HEK293 (cell line): ENCODE measurements at regions not wholly inside any gene's neighbourhood (a gene's known extent, or its start where the extent isn't known, plus 50 kb on each side); places are given as distances from the start of the nearest gene placed in this dataset.

Experiments used
- BCL11A ChIP-seq: fragments of 450-650 bp; formaldehyde crosslinking; IDR thresholded peaks from 2 replicates; pipeline ENCODE4 v1.5.1; 2016; ENCODE audit warnings: low read depth, missing biosample characterization, missing genetic modification characterization
- EGR2 ChIP-seq: fragments of 450-650 bp; formaldehyde crosslinking; IDR thresholded peaks from 2 replicates; pipeline ENCODE4 v1.5.1; 2016; ENCODE audit warnings: low read depth, missing biosample characterization, missing genetic modification characterization
- OSR2 ChIP-seq: fragments of 450-650 bp; formaldehyde crosslinking; IDR thresholded peaks from 2 replicates; pipeline ENCODE4 v1.5.1; 2016; ENCODE audit warnings: missing biosample characterization, missing genetic modification characterization
- PRDM1 ChIP-seq: fragments of 450-650 bp; formaldehyde crosslinking; IDR thresholded peaks from 2 replicates; pipeline ENCODE4; 2016; ENCODE audit warnings: missing biosample characterization, missing genetic modification characterization
- SP7 ChIP-seq: fragments of 450-650 bp; formaldehyde crosslinking; IDR thresholded peaks from 2 replicates; pipeline ENCODE4 v1.5.1; 2016; ENCODE audit warnings: missing biosample characterization, missing genetic modification characterization
- YY1 ChIP-seq: fragments of 450-650 bp; formaldehyde crosslinking; IDR thresholded peaks from 2 replicates; pipeline ENCODE4 v1.5.1; 2018; ENCODE audit warnings: missing biosample characterization, missing genetic modification characterization
- ZBTB17 ChIP-seq: fragments of 450-650 bp; formaldehyde crosslinking; IDR thresholded peaks from 2 replicates; pipeline ENCODE4 v1.5.1; 2016; ENCODE audit warnings: missing biosample characterization, missing genetic modification characterization
- ZIC2 ChIP-seq: fragments of 450-650 bp; formaldehyde crosslinking; IDR thresholded peaks from 2 replicates; pipeline ENCODE4 v1.5.1; 2016; ENCODE audit warnings: missing biosample characterization, missing genetic modification characterization
- ZNF10 ChIP-seq: fragments of 450-650 bp; formaldehyde crosslinking; IDR thresholded peaks from 2 replicates; pipeline ENCODE4 v1.5.1; 2017; ENCODE audit warnings: missing biosample characterization, missing genetic modification characterization
- ZNF114 ChIP-seq: fragments of 450-650 bp; formaldehyde crosslinking; IDR thresholded peaks from 2 replicates; pipeline ENCODE4 v1.5.0; 2017; ENCODE audit warnings: missing biosample characterization, missing genetic modification characterization
- ZNF132 ChIP-seq: fragments of 450-650 bp; formaldehyde crosslinking; IDR thresholded peaks from 2 replicates; pipeline ENCODE4 v1.5.1; 2017; ENCODE audit warnings: missing biosample characterization, missing genetic modification characterization, borderline replicate concordance
- ZNF155 ChIP-seq: fragments of 450-650 bp; formaldehyde crosslinking; IDR thresholded peaks from 2 replicates; pipeline ENCODE4 v1.5.1; 2016; ENCODE audit warnings: missing biosample characterization, missing genetic modification characterization
- ZNF248 ChIP-seq: fragments of 450-650 bp; formaldehyde crosslinking; IDR thresholded peaks from 2 replicates; pipeline ENCODE4 v1.5.1; 2017; ENCODE audit warnings: missing biosample characterization, missing genetic modification characterization
- ZNF354C ChIP-seq: fragments of 450-650 bp; formaldehyde crosslinking; IDR thresholded peaks from 2 replicates; pipeline ENCODE4 v1.5.1; 2016; ENCODE audit warnings: missing biosample characterization, missing genetic modification characterization, low read depth, borderline replicate concordance
- ZNF501 ChIP-seq: fragments of 450-650 bp; formaldehyde crosslinking; IDR thresholded peaks from 2 replicates; pipeline ENCODE4 v1.5.1; 2016; ENCODE audit warnings: missing biosample characterization, missing genetic modification characterization
- ZNF664 ChIP-seq: fragments of 450-650 bp; formaldehyde crosslinking; IDR thresholded peaks from 2 replicates; pipeline ENCODE4 v1.5.1; 2016; ENCODE audit warnings: missing biosample characterization, missing genetic modification characterization
- ZNF670 ChIP-seq: fragments of 450-650 bp; formaldehyde crosslinking; IDR thresholded peaks from 2 replicates; pipeline ENCODE4 v1.5.1; 2016; ENCODE audit warnings: missing biosample characterization, missing genetic modification characterization, low read depth
- ZNF677 ChIP-seq: fragments of 450-650 bp; IDR thresholded peaks from 2 replicates; pipeline ENCODE4 v1.5.0; 2018; ENCODE audit warnings: missing biosample characterization, mild to moderate bottlenecking, missing genetic modification characterization, moderate library complexity
- ZNF747 ChIP-seq: fragments of 450-650 bp; formaldehyde crosslinking; IDR thresholded peaks from 2 replicates; pipeline ENCODE4 v1.5.1; 2016; ENCODE audit warnings: missing biosample characterization, missing genetic modification characterization
- ZSCAN16 ChIP-seq: fragments of 450-650 bp; formaldehyde crosslinking; IDR thresholded peaks from 2 replicates; pipeline ENCODE4 v1.5.1; 2016; ENCODE audit warnings: missing biosample characterization, missing genetic modification characterization
- TF ChIP-seq, protein P1 (sequence below): fragments of 450-650 bp; formaldehyde crosslinking; IDR thresholded peaks from 2 replicates; pipeline ENCODE4 v1.5.1; 2016; ENCODE audit warnings: missing biosample characterization, missing genetic modification characterization
- TF ChIP-seq, protein P2 (sequence below): fragments of 450-650 bp; formaldehyde crosslinking; IDR thresholded peaks from 2 replicates; pipeline ENCODE4 v1.5.1; 2017; ENCODE audit warnings: missing biosample characterization, missing genetic modification characterization
- TF ChIP-seq, protein P3 (sequence below): fragments of 450-650 bp; formaldehyde crosslinking; IDR thresholded peaks from 2 replicates; pipeline ENCODE4 v1.5.1; 2016; ENCODE audit warnings: missing biosample characterization, missing genetic modification characterization
- TF ChIP-seq, protein P4 (sequence below): fragments of 450-650 bp; formaldehyde crosslinking; IDR thresholded peaks from 2 replicates; pipeline ENCODE4; 2016; ENCODE audit warnings: missing biosample characterization, missing genetic modification characterization
- TF ChIP-seq, protein P5 (sequence below): fragments of 450-650 bp; formaldehyde crosslinking; IDR thresholded peaks from 2 replicates; pipeline ENCODE4 v1.5.1; 2016; ENCODE audit warnings: missing biosample characterization, missing genetic modification characterization, low read depth
- TF ChIP-seq, protein P6 (sequence below): fragments of 450-650 bp; formaldehyde crosslinking; IDR thresholded peaks from 2 replicates; pipeline ENCODE4 v1.5.0; 2017; ENCODE audit warnings: missing biosample characterization, missing genetic modification characterization, borderline replicate concordance
- TF ChIP-seq, protein P7 (sequence below): fragments of 450-650 bp; formaldehyde crosslinking; IDR thresholded peaks from 2 replicates; pipeline ENCODE4 v1.5.1; 2016; ENCODE audit warnings: missing biosample characterization, missing genetic modification characterization

DNA sequence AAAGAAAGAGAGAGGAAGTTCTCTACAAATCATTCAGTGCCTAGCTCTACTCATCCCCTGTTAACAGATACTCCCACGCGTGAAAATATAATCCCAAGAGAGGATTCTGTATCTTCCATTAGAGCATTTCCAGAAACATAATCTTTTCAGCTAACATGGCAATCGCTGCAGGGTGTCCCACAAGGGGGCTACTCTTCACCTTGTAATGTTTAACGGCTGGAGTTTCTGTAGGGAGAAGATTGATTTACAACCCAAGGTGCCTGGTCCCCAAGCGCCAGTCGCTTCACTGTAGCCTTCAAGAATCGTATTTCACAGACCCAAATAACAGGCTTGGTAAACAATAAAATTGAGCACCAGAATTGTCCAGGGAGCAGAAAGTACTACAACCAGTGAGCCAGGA, 318.7 kb downstream of the TLE1 start (continued):
- TF ChIP-seq ZNF10 (tag by site-specific recombination) = peak; percentile 15; the same call in 1 of the 2 replicates
- no peak for TF ChIP-seq ZNF354C (tag by site-specific recombination)
- no peak for TF ChIP-seq ZNF664 (tag by site-specific recombination)
- TF ChIP-seq ZNF501 = peak; percentile 51; the same call in 1 of the 2 replicates
- TF ChIP-seq ZNF155 (tag by site-specific recombination) = no peak
- no peak for TF ChIP-seq ZNF670
- TF ChIP-seq, protein P1, sequence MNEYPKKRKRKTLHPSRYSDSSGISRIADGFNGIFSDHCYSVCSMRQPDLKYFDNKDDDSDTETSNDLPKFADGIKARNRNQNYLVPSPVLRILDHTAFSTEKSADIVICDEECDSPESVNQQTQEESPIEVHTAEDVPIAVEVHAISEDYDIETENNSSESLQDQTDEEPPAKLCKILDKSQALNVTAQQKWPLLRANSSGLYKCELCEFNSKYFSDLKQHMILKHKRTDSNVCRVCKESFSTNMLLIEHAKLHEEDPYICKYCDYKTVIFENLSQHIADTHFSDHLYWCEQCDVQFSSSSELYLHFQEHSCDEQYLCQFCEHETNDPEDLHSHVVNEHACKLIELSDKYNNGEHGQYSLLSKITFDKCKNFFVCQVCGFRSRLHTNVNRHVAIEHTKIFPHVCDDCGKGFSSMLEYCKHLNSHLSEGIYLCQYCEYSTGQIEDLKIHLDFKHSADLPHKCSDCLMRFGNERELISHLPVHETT (tag by site-specific recombination) = no peak
- peak; percentile 77 for TF ChIP-seq ZIC2 (tag by site-specific recombination)
- TF ChIP-seq, protein P2, sequence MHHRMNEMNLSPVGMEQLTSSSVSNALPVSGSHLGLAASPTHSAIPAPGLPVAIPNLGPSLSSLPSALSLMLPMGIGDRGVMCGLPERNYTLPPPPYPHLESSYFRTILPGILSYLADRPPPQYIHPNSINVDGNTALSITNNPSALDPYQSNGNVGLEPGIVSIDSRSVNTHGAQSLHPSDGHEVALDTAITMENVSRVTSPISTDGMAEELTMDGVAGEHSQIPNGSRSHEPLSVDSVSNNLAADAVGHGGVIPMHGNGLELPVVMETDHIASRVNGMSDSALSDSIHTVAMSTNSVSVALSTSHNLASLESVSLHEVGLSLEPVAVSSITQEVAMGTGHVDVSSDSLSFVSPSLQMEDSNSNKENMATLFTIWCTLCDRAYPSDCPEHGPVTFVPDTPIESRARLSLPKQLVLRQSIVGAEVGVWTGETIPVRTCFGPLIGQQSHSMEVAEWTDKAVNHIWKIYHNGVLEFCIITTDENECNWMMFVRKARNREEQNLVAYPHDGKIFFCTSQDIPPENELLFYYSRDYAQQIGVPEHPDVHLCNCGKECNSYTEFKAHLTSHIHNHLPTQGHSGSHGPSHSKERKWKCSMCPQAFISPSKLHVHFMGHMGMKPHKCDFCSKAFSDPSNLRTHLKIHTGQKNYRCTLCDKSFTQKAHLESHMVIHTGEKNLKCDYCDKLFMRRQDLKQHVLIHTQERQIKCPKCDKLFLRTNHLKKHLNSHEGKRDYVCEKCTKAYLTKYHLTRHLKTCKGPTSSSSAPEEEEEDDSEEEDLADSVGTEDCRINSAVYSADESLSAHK (tag by site-specific recombination) = peak; percentile 80
- TF ChIP-seq, protein P3, sequence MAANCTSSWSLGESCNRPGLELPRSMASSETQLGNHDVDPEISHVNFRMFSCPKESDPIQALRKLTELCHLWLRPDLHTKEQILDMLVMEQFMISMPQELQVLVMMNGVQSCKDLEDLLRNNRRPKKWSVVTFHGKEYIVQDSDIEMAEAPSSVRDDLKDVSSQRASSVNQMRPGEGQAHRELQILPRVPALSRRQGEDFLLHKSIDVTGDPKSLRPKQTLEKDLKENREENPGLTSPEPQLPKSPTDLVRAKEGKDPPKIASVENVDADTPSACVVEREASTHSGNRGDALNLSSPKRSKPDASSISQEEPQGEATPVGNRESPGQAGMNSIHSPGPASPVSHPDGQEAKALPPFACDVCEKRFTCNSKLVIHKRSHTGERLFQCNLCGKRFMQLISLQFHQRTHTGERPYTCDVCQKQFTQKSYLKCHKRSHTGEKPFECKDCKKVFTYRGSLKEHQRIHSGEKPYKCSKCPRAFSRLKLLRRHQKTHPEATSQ = no peak
- TF ChIP-seq ZNF248 = no peak
- TF ChIP-seq YY1 (tag by site-specific recombination) = peak; percentile 22; the same call in 1 of the 2 replicates
- no peak for TF ChIP-seq PRDM1 (tag by site-specific recombination)
- TF ChIP-seq, protein P4, sequence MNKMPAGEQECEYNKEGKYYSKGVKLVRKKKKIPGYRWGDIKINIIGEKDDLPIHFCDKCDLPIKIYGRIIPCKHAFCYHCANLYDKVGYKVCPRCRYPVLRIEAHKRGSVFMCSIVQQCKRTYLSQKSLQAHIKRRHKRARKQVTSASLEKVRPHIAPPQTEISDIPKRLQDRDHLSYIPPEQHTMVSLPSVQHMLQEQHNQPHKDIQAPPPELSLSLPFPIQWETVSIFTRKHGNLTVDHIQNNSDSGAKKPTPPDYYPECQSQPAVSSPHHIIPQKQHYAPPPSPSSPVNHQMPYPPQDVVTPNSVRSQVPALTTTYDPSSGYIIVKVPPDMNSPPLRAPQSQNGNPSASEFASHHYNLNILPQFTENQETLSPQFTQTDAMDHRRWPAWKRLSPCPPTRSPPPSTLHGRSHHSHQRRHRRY (tag by site-specific recombination) = no peak
- TF ChIP-seq ZNF747 (tag by site-specific recombination) = no peak
- TF ChIP-seq, protein P5, sequence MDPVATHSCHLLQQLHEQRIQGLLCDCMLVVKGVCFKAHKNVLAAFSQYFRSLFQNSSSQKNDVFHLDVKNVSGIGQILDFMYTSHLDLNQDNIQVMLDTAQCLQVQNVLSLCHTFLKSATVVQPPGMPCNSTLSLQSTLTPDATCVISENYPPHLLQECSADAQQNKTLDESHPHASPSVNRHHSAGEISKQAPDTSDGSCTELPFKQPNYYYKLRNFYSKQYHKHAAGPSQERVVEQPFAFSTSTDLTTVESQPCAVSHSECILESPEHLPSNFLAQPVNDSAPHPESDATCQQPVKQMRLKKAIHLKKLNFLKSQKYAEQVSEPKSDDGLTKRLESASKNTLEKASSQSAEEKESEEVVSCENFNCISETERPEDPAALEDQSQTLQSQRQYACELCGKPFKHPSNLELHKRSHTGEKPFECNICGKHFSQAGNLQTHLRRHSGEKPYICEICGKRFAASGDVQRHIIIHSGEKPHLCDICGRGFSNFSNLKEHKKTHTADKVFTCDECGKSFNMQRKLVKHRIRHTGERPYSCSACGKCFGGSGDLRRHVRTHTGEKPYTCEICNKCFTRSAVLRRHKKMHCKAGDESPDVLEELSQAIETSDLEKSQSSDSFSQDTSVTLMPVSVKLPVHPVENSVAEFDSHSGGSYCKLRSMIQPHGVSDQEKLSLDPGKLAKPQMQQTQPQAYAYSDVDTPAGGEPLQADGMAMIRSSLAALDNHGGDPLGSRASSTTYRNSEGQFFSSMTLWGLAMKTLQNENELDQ (tag by site-specific recombination) = no peak
- no peak for TF ChIP-seq ZNF132 (tag by site-specific recombination)
- peak; percentile 94 for TF ChIP-seq SP7 (tag by site-specific recombination)
- no peak for TF ChIP-seq ZNF114 (tag by site-specific recombination)
- TF ChIP-seq, protein P6, sequence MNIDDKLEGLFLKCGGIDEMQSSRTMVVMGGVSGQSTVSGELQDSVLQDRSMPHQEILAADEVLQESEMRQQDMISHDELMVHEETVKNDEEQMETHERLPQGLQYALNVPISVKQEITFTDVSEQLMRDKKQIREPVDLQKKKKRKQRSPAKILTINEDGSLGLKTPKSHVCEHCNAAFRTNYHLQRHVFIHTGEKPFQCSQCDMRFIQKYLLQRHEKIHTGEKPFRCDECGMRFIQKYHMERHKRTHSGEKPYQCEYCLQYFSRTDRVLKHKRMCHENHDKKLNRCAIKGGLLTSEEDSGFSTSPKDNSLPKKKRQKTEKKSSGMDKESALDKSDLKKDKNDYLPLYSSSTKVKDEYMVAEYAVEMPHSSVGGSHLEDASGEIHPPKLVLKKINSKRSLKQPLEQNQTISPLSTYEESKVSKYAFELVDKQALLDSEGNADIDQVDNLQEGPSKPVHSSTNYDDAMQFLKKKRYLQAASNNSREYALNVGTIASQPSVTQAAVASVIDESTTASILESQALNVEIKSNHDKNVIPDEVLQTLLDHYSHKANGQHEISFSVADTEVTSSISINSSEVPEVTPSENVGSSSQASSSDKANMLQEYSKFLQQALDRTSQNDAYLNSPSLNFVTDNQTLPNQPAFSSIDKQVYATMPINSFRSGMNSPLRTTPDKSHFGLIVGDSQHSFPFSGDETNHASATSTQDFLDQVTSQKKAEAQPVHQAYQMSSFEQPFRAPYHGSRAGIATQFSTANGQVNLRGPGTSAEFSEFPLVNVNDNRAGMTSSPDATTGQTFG = no peak
- peak; percentile 73 for TF ChIP-seq OSR2 (tag by site-specific recombination)
- no peak for TF ChIP-seq ZBTB17
- no peak for TF ChIP-seq EGR2 (tag by site-specific recombination)
- peak; percentile 94 for TF ChIP-seq ZSCAN16 (tag by site-specific recombination)
- TF ChIP-seq ZNF677 (tag by site-specific recombination) = no peak
- TF ChIP-seq, protein P7, sequence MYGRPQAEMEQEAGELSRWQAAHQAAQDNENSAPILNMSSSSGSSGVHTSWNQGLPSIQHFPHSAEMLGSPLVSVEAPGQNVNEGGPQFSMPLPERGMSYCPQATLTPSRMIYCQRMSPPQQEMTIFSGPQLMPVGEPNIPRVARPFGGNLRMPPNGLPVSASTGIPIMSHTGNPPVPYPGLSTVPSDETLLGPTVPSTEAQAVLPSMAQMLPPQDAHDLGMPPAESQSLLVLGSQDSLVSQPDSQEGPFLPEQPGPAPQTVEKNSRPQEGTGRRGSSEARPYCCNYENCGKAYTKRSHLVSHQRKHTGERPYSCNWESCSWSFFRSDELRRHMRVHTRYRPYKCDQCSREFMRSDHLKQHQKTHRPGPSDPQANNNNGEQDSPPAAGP (tag by site-specific recombination) = no peak
- no peak for TF ChIP-seq BCL11A (tag by site-specific recombination)
